Heart right ventricle (tissue), 16 donors: ENCODE measurements at regions not wholly inside any gene's neighbourhood (a gene's known extent, or its start where the extent isn't known, plus 50 kb on each side); places are given as distances from the start of the nearest gene placed in this dataset.

Experiments used
- ATAC-seq, 8 donors: fragments of 200-7000 bp; cut with Tn5 transposase; one replicate each; pipeline ENCODE4 v1.9.1; 2020; ENCODE audit warnings: mild to moderate bottlenecking in 8 of 8, moderate library complexity in 8 of 8, moderate number of reproducible peaks in 1 of 8
- DNase-seq, 2 donors: peaks; one replicate each; pipeline ENCODE4 v3.0.0-alpha.2; 2020
- H3K27ac ChIP-seq, 10 donors: fragments of 200-600 bp; sonication (generic) in 2 of 10; one replicate each; pipeline versions ENCODE4 v1.5.0 to v1.8.0; 2020 to 2022; ENCODE audit warnings: mild to moderate bottlenecking in 3 of 10
- H3K27me3 ChIP-seq, 7 donors: fragments of 200-600 bp; one replicate each; pipeline ENCODE4 v1.8.0; 2021 to 2022; ENCODE audit warnings: mild to moderate bottlenecking in 2 of 7
- H3K36me3 ChIP-seq, 9 donors: fragments of 200-600 bp; sonication (generic) in 1 of 9; one replicate each; pipeline versions ENCODE4 v1.5.0 to v1.8.0; 2020 to 2022; ENCODE audit warnings: mild to moderate bottlenecking in 2 of 9
- H3K4me1 ChIP-seq, 9 donors: fragments of 200-600 bp; sonication (generic) in 1 of 9; one replicate each; pipeline versions ENCODE4 v1.5.0 to v1.8.0; 2020 to 2022; ENCODE audit warnings: mild to moderate bottlenecking in 4 of 9
- H3K4me3 ChIP-seq, 10 donors: fragments of 200-600 bp; sonication (generic) in 2 of 10; one replicate each; pipeline versions ENCODE4 v1.5.0 to v1.8.0; 2020 to 2022; ENCODE audit warnings: mild to moderate bottlenecking in 7 of 10, moderate library complexity in 2 of 10
- H3K9me3 ChIP-seq, 11 donors: fragments of 200-600 bp in 10 of 11; sonication (generic) in 2 of 11; one replicate each; pipeline versions ENCODE4 v1.5.0 to v1.8.0; 2013 to 2022; ENCODE audit warnings: mild to moderate bottlenecking in 2 of 11, control low read depth in 1 of 11, moderate library complexity in 1 of 11
- WGBS, 2 donors: extraction: QIAGEN DNeasy Blood & Tissue Kit; methylation state at CpG; one replicate each; pipeline ENCODE4 v1.1.7; 2013; ENCODE audit warnings: inconsistent platforms in 1 of 2; 5-methylcytosine and 5-hydroxymethylcytosine counted together
- intact Hi-C, 10 donors: fragments of 100-400 bp; cut with DNase I; formaldehyde crosslinking; loops; one replicate each; pipeline versions ENCODE4 v1.11.1 to v1.14.2; 2022
- TF ChIP-seq, protein P1 (sequence below), 9 donors: fragments of 200-600 bp; sonication (generic) in 2 of 9; IDR thresholded peaks; one replicate each; pipeline versions ENCODE4 v1.5.0 to v1.8.0; 2021 to 2022; ENCODE audit warnings: antibody characterized with exemption in 9 of 9, mild to moderate bottlenecking in 5 of 9, moderate library complexity in 1 of 9
- donor health status: Arrhythmogenic right ventricular cardiomyopathy.
- donor health status: ischemic (EF 13 %, LVEDD 7.1; RV severe dilation, severe dysfunction).
- donor health status: healthy with polysubstance abuse.
- donor health status: DM: no; HTN: yes; CAD: no.
- donor health status: DM: no; HTN: no; CAD: no.
- donor health status: ischemic (EF 25% LVEDD 6.9; RV normal size, moderate dysfunction).
- donor health status: ischemic (EF 25% LVEDD 5.7; RV mildly dilated, moderate dysfunction).
- donor health status: healthy.
- donor health status: DM: yes; HTN: yes; CAD: no.
- donor health status: Ischemic cardiomyopathy.
- donor health status: ischemic (EF 35%, LVEDD 5.7; RV mildly dilated, moderate dysfunction).
- donor health status: nonischemic (EF 11% LVEDD 7.7; RV severe dilation, severe dysfunction).
- donor health status: DM: yes; HTN: yes; CAD: no.
- donor health status: PGD.
- donor health status: ischemic (EF 29% LVEDD 5.4; RV normal size, mild dysfunction).
- donor health status: nonischemic (EF 23%, LVEDD 6.1; RV moderate dilation, normal function).

GRCh38 chr22:48098243-48098920 is 1335.9 kb downstream of the TBC1D22A start:
- no peaks in the 10 kb centered on the region for H3K9me3 ChIP-seq
- H3K4me1 ChIP-seq, result peaks cover 0 to 11% (median 0%) of the 10 kb centered on the region in 9 donors
- WGBS, 2 donors, result 62 to 63% methylated on average over 8 of the region's 8 CpGs
- intact Hi-C loops, result no loop called here
- H3K4me3 ChIP-seq, result no peak overlapping the region
- ATAC-seq, result peak in 1 of 8 donors; percentile 34
- H3K27me3 ChIP-seq, result peaks cover 0 to 71% (median 43%) of the 10 kb centered on the region in 7 donors
- no peak for DNase-seq
- H3K27ac ChIP-seq, result peak overlapping the region in 1 of 10 donors; percentile 66
- H3K36me3 ChIP-seq, result no peaks in the 10 kb centered on the region
- TF ChIP-seq, protein P1, sequence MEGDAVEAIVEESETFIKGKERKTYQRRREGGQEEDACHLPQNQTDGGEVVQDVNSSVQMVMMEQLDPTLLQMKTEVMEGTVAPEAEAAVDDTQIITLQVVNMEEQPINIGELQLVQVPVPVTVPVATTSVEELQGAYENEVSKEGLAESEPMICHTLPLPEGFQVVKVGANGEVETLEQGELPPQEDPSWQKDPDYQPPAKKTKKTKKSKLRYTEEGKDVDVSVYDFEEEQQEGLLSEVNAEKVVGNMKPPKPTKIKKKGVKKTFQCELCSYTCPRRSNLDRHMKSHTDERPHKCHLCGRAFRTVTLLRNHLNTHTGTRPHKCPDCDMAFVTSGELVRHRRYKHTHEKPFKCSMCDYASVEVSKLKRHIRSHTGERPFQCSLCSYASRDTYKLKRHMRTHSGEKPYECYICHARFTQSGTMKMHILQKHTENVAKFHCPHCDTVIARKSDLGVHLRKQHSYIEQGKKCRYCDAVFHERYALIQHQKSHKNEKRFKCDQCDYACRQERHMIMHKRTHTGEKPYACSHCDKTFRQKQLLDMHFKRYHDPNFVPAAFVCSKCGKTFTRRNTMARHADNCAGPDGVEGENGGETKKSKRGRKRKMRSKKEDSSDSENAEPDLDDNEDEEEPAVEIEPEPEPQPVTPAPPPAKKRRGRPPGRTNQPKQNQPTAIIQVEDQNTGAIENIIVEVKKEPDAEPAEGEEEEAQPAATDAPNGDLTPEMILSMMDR (IDR thresholded peaks at IDR 0.05), result no peak

DNA sequence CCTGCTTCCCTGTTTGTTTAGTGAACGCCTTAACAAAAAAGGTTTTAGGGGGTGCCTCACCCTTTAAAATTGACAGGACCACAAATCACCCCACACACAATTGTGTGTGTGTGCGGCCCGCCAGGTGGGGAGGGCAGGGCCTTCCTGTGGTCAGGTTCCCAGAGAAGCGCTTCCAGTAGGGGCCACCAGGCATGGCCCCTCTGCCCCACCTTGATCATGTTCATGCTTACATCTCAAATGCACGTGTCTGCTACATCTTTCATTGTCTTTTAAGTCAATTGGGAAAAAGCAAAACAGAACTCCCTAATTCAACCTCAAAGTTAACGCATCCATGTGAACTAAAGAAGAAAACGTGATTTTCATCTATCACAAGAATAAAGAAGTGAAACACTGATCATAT is 1335.3 kb downstream of the TBC1D22A start:
- Histone ChIP-seq H3K4me1 (peaks cover 0 to 11% (median 0%) of the 10 kb centered on the region in 9 donors), H3K36me3 (no peaks in the 10 kb centered on the region), H3K27ac (peak overlapping the region in 1 of 10 donors; percentile 52), H3K4me3 (no peak overlapping the region), H3K27me3 (peaks cover 0 to 70% (median 37%) of the 10 kb centered on the region in 7 donors), H3K9me3 (no peaks in the 10 kb centered on the region)
- TF ChIP-seq, protein P1 (IDR thresholded peaks at IDR 0.05), result no peak
- WGBS, 2 donors, result 69 to 71% methylated on average over 7 of the region's 7 CpGs
- ATAC-seq (no peak), DNase-seq (no peak)
- intact Hi-C loops, result no loop called here

DNA sequence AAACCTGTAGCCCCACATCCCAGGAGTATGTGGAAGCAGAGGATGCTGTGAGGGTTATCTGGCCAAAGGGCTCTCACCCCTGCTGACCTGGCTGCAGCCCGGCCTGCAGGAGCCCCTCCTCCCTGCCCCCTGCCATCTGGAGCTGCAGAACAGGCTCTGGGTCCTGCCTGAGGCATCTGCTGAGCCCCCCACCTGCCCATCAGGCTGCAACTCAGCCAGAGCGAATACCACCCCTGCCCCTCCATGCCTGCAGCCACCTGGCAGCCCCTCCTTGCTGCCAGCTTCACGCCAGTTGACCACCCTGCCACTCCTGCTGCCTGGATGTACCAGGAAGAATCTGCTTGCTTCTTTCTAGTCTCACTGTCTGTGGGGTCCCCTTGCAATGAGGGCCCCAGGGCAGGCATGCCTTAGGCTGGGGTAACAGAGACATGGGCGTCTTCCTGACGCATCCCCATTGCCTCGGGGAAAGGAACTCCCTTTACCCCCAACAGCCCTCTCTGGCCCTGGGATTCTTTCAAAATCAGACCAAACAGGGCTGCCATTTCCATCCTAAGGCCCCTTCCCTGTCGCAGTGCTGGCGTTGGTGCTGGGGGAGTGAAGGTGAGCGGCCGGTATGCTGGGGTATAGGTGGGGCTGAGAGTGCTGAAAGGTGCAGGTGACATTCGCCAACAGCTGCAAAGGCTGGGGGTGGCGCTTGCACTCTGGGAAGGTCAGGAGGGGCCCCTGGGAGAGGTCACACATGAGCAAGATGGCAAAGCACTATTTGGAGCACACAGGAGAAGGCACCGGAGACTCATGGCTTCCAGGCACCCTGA is 1334.6 kb downstream of the TBC1D22A start:
- WGBS, 2 donors, result 40 to 58% methylated on average over 13 of the region's 13 CpGs
- H3K4me1 ChIP-seq, result peaks cover 0 to 11% (median 0%) of the 10 kb centered on the region in 9 donors
- DNase-seq, result no peak
- H3K36me3 ChIP-seq, result no peaks in the 10 kb centered on the region
- no peak for ATAC-seq
- peak overlapping the region in 1 of 10 donors; percentile 52 for H3K27ac ChIP-seq
- TF ChIP-seq, protein P1 (IDR thresholded peaks at IDR 0.05), result no peak
- H3K4me3 ChIP-seq, result no peak overlapping the region
- no peaks in the 10 kb centered on the region for H3K9me3 ChIP-seq
- peaks cover 0 to 68% (median 38%) of the 10 kb centered on the region in 7 donors for H3K27me3 ChIP-seq
- intact Hi-C loops, result no loop called here

DNA sequence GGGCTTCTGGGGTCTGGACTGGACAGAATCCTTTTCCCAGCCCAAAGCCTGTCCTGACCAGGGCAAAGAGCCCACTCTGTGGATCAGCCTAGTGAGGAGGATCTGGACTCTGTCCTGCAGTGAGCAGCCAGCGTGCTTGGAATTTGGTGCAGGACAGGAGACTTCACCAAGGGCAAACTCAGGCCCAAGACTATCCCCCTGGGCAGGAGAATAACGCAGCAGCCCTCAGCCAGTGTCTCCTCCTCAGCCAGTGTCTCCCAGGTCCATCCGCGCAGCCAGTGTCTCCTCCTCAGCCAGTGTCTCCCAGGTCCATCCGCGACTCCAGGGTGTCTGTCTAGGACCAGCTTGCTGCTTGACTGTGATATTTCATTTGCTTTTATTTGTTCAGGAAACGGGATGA is 1334.0 kb downstream of the TBC1D22A start:
- 53 to 71% methylated on average over 7 of the region's 7 CpGs for WGBS, 2 donors

More for the DNA sequence above, 1334.0 kb downstream of the TBC1D22A start:
- no peaks in the 10 kb centered on the region for H3K36me3 ChIP-seq
- H3K4me3 ChIP-seq, result no peak overlapping the region
- H3K9me3 ChIP-seq, result no peaks in the 10 kb centered on the region
- ATAC-seq (no peak), DNase-seq (no peak)
- peaks cover 0 to 11% (median 0%) of the 10 kb centered on the region in 9 donors for H3K4me1 ChIP-seq
- TF ChIP-seq, protein P1 (IDR thresholded peaks at IDR 0.05), result no peak
- intact Hi-C loops, result no loop called here
- no peak overlapping the region for H3K27ac ChIP-seq
- peaks cover 0 to 75% (median 37%) of the 10 kb centered on the region in 7 donors for H3K27me3 ChIP-seq
